ENCODE measurements at regions not wholly inside any gene's neighbourhood (a gene's known extent, or its start where the extent isn't known, plus 50 kb on each side); places are given as distances from the start of the nearest gene placed in this dataset.

DNA sequence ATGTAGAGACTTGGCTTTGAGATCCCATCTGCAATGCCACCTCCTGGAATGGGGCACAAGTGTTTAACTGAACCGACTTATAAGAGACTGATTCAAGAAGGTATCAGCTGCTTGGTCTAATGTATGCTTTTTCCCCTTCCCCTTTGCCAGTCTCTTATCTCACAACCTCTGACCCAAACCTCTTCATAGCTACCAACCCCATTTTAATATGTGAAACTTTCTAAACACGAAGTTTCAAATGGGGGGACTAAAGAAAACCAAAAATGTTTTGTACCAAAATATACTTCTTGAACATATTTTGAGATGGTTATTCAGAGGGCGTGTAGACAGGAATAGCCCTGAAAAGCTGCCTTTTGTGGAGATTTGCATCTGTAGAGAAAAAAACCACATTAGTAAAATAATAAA lies 73.1 kb downstream of the OXSM start:
- TF ChIP-seq, protein P1, sequence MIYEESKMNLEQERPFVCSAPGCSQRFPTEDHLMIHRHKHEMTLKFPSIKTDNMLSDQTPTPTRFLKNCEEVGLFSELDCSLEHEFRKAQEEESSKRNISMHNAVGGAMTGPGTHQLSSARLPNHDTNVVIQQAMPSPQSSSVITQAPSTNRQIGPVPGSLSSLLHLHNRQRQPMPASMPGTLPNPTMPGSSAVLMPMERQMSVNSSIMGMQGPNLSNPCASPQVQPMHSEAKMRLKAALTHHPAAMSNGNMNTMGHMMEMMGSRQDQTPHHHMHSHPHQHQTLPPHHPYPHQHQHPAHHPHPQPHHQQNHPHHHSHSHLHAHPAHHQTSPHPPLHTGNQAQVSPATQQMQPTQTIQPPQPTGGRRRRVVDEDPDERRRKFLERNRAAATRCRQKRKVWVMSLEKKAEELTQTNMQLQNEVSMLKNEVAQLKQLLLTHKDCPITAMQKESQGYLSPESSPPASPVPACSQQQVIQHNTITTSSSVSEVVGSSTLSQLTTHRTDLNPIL (CRISPR knock-in tag; IDR thresholded peaks at IDR 0.05; ENCODE audit: low read depth): no peak
- no peak for TF ChIP-seq ZC3H10 (CRISPR knock-in tag; IDR thresholded peaks at IDR 0.05)
- TF ChIP-seq, protein P2, sequence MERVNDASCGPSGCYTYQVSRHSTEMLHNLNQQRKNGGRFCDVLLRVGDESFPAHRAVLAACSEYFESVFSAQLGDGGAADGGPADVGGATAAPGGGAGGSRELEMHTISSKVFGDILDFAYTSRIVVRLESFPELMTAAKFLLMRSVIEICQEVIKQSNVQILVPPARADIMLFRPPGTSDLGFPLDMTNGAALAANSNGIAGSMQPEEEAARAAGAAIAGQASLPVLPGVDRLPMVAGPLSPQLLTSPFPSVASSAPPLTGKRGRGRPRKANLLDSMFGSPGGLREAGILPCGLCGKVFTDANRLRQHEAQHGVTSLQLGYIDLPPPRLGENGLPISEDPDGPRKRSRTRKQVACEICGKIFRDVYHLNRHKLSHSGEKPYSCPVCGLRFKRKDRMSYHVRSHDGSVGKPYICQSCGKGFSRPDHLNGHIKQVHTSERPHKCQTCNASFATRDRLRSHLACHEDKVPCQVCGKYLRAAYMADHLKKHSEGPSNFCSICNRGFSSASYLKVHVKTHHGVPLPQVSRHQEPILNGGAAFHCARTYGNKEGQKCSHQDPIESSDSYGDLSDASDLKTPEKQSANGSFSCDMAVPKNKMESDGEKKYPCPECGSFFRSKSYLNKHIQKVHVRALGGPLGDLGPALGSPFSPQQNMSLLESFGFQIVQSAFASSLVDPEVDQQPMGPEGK (CRISPR knock-in tag; IDR thresholded peaks at IDR 0.05; ENCODE audit: borderline replicate concordance): no peak
- TF ChIP-seq, protein P3, sequence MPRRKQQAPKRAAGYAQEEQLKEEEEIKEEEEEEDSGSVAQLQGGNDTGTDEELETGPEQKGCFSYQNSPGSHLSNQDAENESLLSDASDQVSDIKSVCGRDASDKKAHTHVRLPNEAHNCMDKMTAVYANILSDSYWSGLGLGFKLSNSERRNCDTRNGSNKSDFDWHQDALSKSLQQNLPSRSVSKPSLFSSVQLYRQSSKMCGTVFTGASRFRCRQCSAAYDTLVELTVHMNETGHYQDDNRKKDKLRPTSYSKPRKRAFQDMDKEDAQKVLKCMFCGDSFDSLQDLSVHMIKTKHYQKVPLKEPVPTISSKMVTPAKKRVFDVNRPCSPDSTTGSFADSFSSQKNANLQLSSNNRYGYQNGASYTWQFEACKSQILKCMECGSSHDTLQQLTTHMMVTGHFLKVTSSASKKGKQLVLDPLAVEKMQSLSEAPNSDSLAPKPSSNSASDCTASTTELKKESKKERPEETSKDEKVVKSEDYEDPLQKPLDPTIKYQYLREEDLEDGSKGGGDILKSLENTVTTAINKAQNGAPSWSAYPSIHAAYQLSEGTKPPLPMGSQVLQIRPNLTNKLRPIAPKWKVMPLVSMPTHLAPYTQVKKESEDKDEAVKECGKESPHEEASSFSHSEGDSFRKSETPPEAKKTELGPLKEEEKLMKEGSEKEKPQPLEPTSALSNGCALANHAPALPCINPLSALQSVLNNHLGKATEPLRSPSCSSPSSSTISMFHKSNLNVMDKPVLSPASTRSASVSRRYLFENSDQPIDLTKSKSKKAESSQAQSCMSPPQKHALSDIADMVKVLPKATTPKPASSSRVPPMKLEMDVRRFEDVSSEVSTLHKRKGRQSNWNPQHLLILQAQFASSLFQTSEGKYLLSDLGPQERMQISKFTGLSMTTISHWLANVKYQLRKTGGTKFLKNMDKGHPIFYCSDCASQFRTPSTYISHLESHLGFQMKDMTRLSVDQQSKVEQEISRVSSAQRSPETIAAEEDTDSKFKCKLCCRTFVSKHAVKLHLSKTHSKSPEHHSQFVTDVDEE (CRISPR knock-in tag; IDR thresholded peaks at IDR 0.05): no peak
- no peak for TF ChIP-seq ARNTL (CRISPR knock-in tag; IDR thresholded peaks at IDR 0.05; ENCODE audit: borderline replicate concordance, low read depth)
- TF ChIP-seq ESRRG (CRISPR knock-in tag; IDR thresholded peaks at IDR 0.05): no peak
- no peak for TF ChIP-seq SNAI2 (CRISPR knock-in tag; IDR thresholded peaks at IDR 0.05)
- TF ChIP-seq ZFP3 (CRISPR knock-in tag; IDR thresholded peaks at IDR 0.05): no peak

All from SK-N-SH treated with all-trans-retinoic acid at 6 μM for 48 hours (cell line).